ENCODE measurements at regions not wholly inside any gene's neighbourhood (a gene's known extent, or its start where the extent isn't known, plus 50 kb on each side); places are given as distances from the start of the nearest gene placed in this dataset.

GRCh38 chr3:18030371-18030870, 288.0 kb upstream of the TBC1D5 start:
- DNase-seq = no peak

- no peak for DNase-seq
These were observed 284.9 kb upstream of the TBC1D5 start for GRCh38 chr3:18027161-18027939.

- no peak for DNase-seq
These were observed 282.3 kb upstream of the TBC1D5 start for GRCh38 chr3:18024715-18025114.

- DNase-seq = no peak
These were observed 276.7 kb upstream of the TBC1D5 start for GRCh38 chr3:18019161-18019495.

- DNase-seq = no peak
These were observed 276.2 kb upstream of the TBC1D5 start for GRCh38 chr3:18018491-18019160.

GRCh38 chr3:18016366-18016765, 273.9 kb upstream of the TBC1D5 start:
- DNase-seq = no peak

- no peak for DNase-seq
These were observed 270.5 kb upstream of the TBC1D5 start for GRCh38 chr3:18012933-18013332.

GRCh38 chr3:18012436-18012835, 270.0 kb upstream of the TBC1D5 start:
- no peak for DNase-seq

- no peak for DNase-seq
These were observed 269.0 kb upstream of the TBC1D5 start for GRCh38 chr3:18011387-18011786.

- DNase-seq = no peak
These were observed 267.6 kb upstream of the TBC1D5 start for GRCh38 chr3:18010001-18010400.

- no peak for DNase-seq
These were observed 266.4 kb upstream of the TBC1D5 start for GRCh38 chr3:18008706-18009368.

GRCh38 chr3:18007980-18008379, 265.5 kb upstream of the TBC1D5 start:
- no peak for DNase-seq

GRCh38 chr3:17995769-17996168, 253.3 kb upstream of the TBC1D5 start:
- no peak for DNase-seq

- DNase-seq = no peak
These were observed 251.7 kb upstream of the TBC1D5 start for GRCh38 chr3:17994167-17994566.

GRCh38 chr3:17990390-17990789, 248.0 kb upstream of the TBC1D5 start:
- DNase-seq = no peak

GRCh38 chr3:17986348-17986816, 244.0 kb upstream of the TBC1D5 start:
- DNase-seq = no peak

GRCh38 chr3:17985658-17986347, 243.4 kb upstream of the TBC1D5 start:
- DNase-seq = no peak

- DNase-seq = no peak
These were observed 240.7 kb upstream of the TBC1D5 start for GRCh38 chr3:17983106-17983505.

GRCh38 chr3:17982211-17982880, 239.9 kb upstream of the TBC1D5 start:
- DNase-seq = no peak

GRCh38 chr3:17980863-17981262, 238.4 kb upstream of the TBC1D5 start:
- no peak for DNase-seq

- no peak for DNase-seq
These were observed 237.5 kb upstream of the TBC1D5 start for GRCh38 chr3:17979911-17980310.

GRCh38 chr3:17979252-17979651, 236.8 kb upstream of the TBC1D5 start:
- no peak for DNase-seq
